ENCODE measurements at regions not wholly inside any gene's neighbourhood (a gene's known extent, or its start where the extent isn't known, plus 50 kb on each side); places are given as distances from the start of the nearest gene placed in this dataset.

GRCh38 chr4:97504713-97505112 is 638.6 kb downstream of the STPG2 start:
- TF ChIP-seq ESRRG (CRISPR knock-in tag; IDR thresholded peaks at IDR 0.05) = no peak
- no peak for TF ChIP-seq OSR1 (CRISPR knock-in tag; IDR thresholded peaks at IDR 0.05)
- no peak for TF ChIP-seq POU6F1 (CRISPR knock-in tag; IDR thresholded peaks at IDR 0.05; ENCODE audit: borderline replicate concordance, low read depth)
